CD4-positive, alpha-beta T cell (primary cell): ENCODE measurements at regions not wholly inside any gene's neighbourhood (a gene's known extent, or its start where the extent isn't known, plus 50 kb on each side); places are given as distances from the start of the nearest gene placed in this dataset.

Experiments used
- ATAC-seq: fragments of 200-7000 bp; cut with Tn5 transposase; one replicate; pipeline ENCODE4 v1.10.0; 2022; ENCODE audit warnings: mild to moderate bottlenecking; ENCODE audit not compliant: poor library complexity
- CTCF ChIA-PET: fragments of 350-600 bp; sonication (Branson Sonifier 250); formaldehyde crosslinking; loops from one replicate; lab custom pipeline; 2021; ENCODE audit warnings: antibody characterized with exemption, inconsistent platforms; lab: Charles Lee
- POLR2A ChIA-PET: fragments of 350-600 bp; sonication (Branson Sonifier 250); formaldehyde crosslinking; loops from one replicate; lab custom pipeline; 2021; ENCODE audit warnings: antibody characterized with exemption, inconsistent platforms; lab: Charles Lee
- DNase-seq, 14 experiments: peaks; one replicate each; pipeline ENCODE4 v3.0.0-alpha.2; 2013 to 2020; ENCODE audit warnings: mixed read lengths in 2 of 14
- H3K27ac ChIP-seq, 2 donors: one replicate each; pipeline versions ENCODE4 v1.5.1 to v1.7.0; 2013; ENCODE audit warnings: low read length in 2 of 2, low read depth in 1 of 2, mild to moderate bottlenecking in 1 of 2
- H3K27me3 ChIP-seq, 2 experiments: 1 replicate in 1 of 2; 2 replicates in 1 of 2; pipeline versions ENCODE4 v1.6.1 to v1.7.0; 2013; ENCODE audit warnings: low read length in 2 of 2, control low read depth in 1 of 2, mild to moderate bottlenecking in 1 of 2, moderate library complexity in 1 of 2; ENCODE audit not compliant: insufficient read depth in 2 of 2, control insufficient read depth in 1 of 2
- H3K36me3 ChIP-seq: one replicate; pipeline ENCODE4 v1.6.1; 2013; ENCODE audit warnings: low read length, control low read depth; ENCODE audit not compliant: insufficient read depth
- H3K4me1 ChIP-seq: one replicate; pipeline ENCODE4 v1.6.1; 2013; ENCODE audit warnings: low read length, control low read depth; ENCODE audit not compliant: insufficient read depth
- H3K4me3 ChIP-seq: one replicate; pipeline ENCODE4 v1.5.1; 2013; ENCODE audit warnings: mild to moderate bottlenecking, low read length, moderate library complexity
- H3K9me3 ChIP-seq, 2 experiments: 1 replicate in 1 of 2; 2 replicates in 1 of 2; pipeline versions ENCODE4 v1.6.1 to v1.7.0; 2013; ENCODE audit warnings: low read length in 2 of 2, mild to moderate bottlenecking in 2 of 2, control low read depth in 1 of 2, moderate library complexity in 1 of 2; ENCODE audit not compliant: control insufficient read depth in 1 of 2, insufficient read depth in 1 of 2
- H3K27ac Mint-ChIP-seq: one replicate; pipeline ENCODE4 v1.8.0; 2020; ENCODE audit warnings: mixed read lengths
- H3K27me3 Mint-ChIP-seq: one replicate; pipeline ENCODE4 v1.8.0; 2021; ENCODE audit warnings: mixed read lengths
- H3K36me3 Mint-ChIP-seq: one replicate; pipeline ENCODE4 v1.8.0; 2021; ENCODE audit warnings: low read depth, mixed read lengths
- H3K4me1 Mint-ChIP-seq: one replicate; pipeline ENCODE4 v1.8.0; 2021; ENCODE audit warnings: low read depth, mixed read lengths
- H3K4me3 Mint-ChIP-seq: one replicate; pipeline ENCODE4 v1.8.0; 2020; ENCODE audit warnings: mild to moderate bottlenecking, mixed read lengths
- H3K9me3 Mint-ChIP-seq: one replicate; pipeline ENCODE4 v1.8.0; 2020; ENCODE audit warnings: mixed read lengths
- CTCF ChIP-seq: fragments of 200-600 bp; IDR thresholded peaks from one replicate; pipeline ENCODE4 v1.8.0; 2022; ENCODE audit warnings: antibody characterized with exemption, mild to moderate bottlenecking
- intact Hi-C, 2 experiments: fragments of 100-400 bp; cut with DNase I in 1 of 2; cut with micrococcal nuclease in 1 of 2; formaldehyde crosslinking; loops; one replicate each; pipeline versions ENCODE4 v1.15.1 to v1.9.0; 2023 to 2025; cut with DNase I, micrococcal nuclease

- H3K4me1 Mint-ChIP-seq = peaks cover 79% of the 10 kb centered on the region
- peak overlapping the region; percentile 94 for H3K27ac Mint-ChIP-seq
Measured at GRCh38 chr2:195561116-195561921, 95.7 kb upstream of the SLC39A10 start.

GRCh38 chr2:195560209-195560895 is 96.7 kb upstream of the SLC39A10 start:
- intact Hi-C loops = loop anchor here in 1 of 2 experiments (5.0 kb wide), 1 partner anchor 63 kb away; no protein-coding TSS in a partner anchor
- H3K27ac Mint-ChIP-seq = peak overlapping the region; percentile 94
- H3K4me3 Mint-ChIP-seq = peak overlapping the region; percentile 73
- H3K4me1 Mint-ChIP-seq = peaks cover 81% of the 10 kb centered on the region
- POLR2A ChIA-PET = interaction anchor here (0.9 to 6.1 kb wide), 15 partner anchors 10 to 117 kb away, joined by 3 to 154 read pairs (median 6); partner anchors contain the start of gene SLC39A10
- peaks cover 2% of the 10 kb centered on the region for H3K9me3 Mint-ChIP-seq
- H3K36me3 Mint-ChIP-seq = no peaks in the 10 kb centered on the region
- DNase-seq (no peak), ATAC-seq (no peak)
- H3K27me3 Mint-ChIP-seq = no peaks in the 10 kb centered on the region
- no peaks in the 10 kb centered on the region for H3K27me3 ChIP-seq
- CTCF ChIA-PET = interaction anchor here (0.6 to 2.6 kb wide), 5 partner anchors 16 to 1909 kb away, joined by 3 to 8 read pairs (median 5); no protein-coding TSS in a partner anchor
- no peak overlapping the region for H3K4me3 ChIP-seq
- no peaks in the 10 kb centered on the region for H3K36me3 ChIP-seq
- no peaks in the 10 kb centered on the region for H3K9me3 ChIP-seq
- TF ChIP-seq CTCF = no peak
- H3K4me1 ChIP-seq = peaks cover 77% of the 10 kb centered on the region
- H3K27ac ChIP-seq = peak overlapping the region; percentile 70 to 81

More at GRCh38 chr2:195561116-195561921, 95.7 kb upstream of the SLC39A10 start:
- H3K4me1 ChIP-seq = peaks cover 77% of the 10 kb centered on the region
- no peaks in the 10 kb centered on the region for H3K36me3 ChIP-seq
- H3K27ac ChIP-seq = peak overlapping the region; percentile 70 to 81
- ATAC-seq (no peak), DNase-seq (peak in 1 of 14 experiments; percentile 36)
- no peak for TF ChIP-seq CTCF
- Mint-ChIP-seq H3K27me3 (no peaks in the 10 kb centered on the region), H3K36me3 (no peaks in the 10 kb centered on the region), H3K9me3 (peaks cover 2% of the 10 kb centered on the region), H3K4me3 (peak overlapping the region; percentile 73)
- H3K9me3 ChIP-seq = no peaks in the 10 kb centered on the region
- intact Hi-C loops = loop anchor here in 1 of 2 experiments (5.0 kb wide), 1 partner anchor 64 kb away; no protein-coding TSS in a partner anchor
- H3K27me3 ChIP-seq = no peaks in the 10 kb centered on the region
- no peak overlapping the region for H3K4me3 ChIP-seq
- ChIA-PET CTCF (interaction anchor here (1.6 to 2.6 kb wide), 3 partner anchors 15 to 99 kb away, joined by 7 to 8 read pairs (median 7); no protein-coding TSS in a partner anchor), POLR2A (interaction anchor here (0.8 to 6.1 kb wide), 15 partner anchors 9 to 606 kb away, joined by 3 to 154 read pairs (median 5); partner anchors contain the start of gene SLC39A10)

DNA sequence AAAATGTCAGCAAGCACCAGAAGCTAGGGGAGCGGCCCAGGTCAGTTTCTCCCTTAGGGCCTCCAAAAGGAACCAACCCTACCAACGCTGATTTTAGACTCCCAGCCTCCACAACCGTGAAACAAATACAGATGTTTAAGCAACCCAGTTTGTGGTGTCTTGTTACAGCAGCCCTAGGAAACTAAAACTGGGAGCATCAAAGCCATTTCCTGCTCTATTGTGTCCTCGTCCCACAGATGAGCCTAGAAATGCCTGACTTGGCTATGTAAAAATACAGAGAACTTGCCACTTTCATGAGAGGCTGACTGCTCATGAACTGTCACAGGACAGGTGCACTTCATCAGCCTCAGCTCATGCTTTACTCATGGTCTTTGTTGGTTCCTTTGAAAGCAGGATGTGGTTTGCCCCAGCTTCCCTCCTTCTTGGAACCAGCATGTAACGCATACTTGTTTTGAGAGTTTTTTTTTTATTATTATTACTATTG is 97.6 kb upstream of the SLC39A10 start:
- Histone ChIP-seq H3K36me3 (no peaks in the 10 kb centered on the region), H3K27ac (peak overlapping the region; percentile 66 to 69), H3K27me3 (no peaks in the 10 kb centered on the region), H3K9me3 (no peaks in the 10 kb centered on the region), H3K4me1 (peaks cover 74% of the 10 kb centered on the region), H3K4me3 (peak overlapping the region; percentile 11)
- peak overlapping the region; percentile 65 for H3K4me3 Mint-ChIP-seq
- TF ChIP-seq CTCF = no peak
- POLR2A ChIA-PET = interaction anchor here (0.6 to 6.1 kb wide), 22 partner anchors 11 to 1429 kb away, joined by 3 to 154 read pairs (median 4); partner anchors contain the start of gene SLC39A10
- peaks cover 2% of the 10 kb centered on the region for H3K9me3 Mint-ChIP-seq
- CTCF ChIA-PET = interaction anchor here (1.0 to 2.6 kb wide), 5 partner anchors 15 to 101 kb away, joined by 3 to 8 read pairs (median 4); no protein-coding TSS in a partner anchor
- ATAC-seq (peak; percentile 86), DNase-seq (peak; percentile 45 to 95 (median 72))
- intact Hi-C loops = loop anchor here (1.0 to 2.0 kb wide), 4 partner anchors 23 to 99 kb away; no protein-coding TSS in a partner anchor
- H3K27me3 Mint-ChIP-seq = no peaks in the 10 kb centered on the region
- H3K27ac Mint-ChIP-seq = peak overlapping the region; percentile 94
- H3K4me1 Mint-ChIP-seq = peaks cover 77% of the 10 kb centered on the region
- no peaks in the 10 kb centered on the region for H3K36me3 Mint-ChIP-seq
